Astrocyte of the spinal cord (primary cell): ENCODE measurements at regions not wholly inside any gene's neighbourhood (a gene's known extent, or its start where the extent isn't known, plus 50 kb on each side); places are given as distances from the start of the nearest gene placed in this dataset.

ENCODE experiments used
- DNase-seq: peaks from one replicate; pipeline ENCODE4 v3.0.0; 2011; ENCODE audit warnings: low read depth, low spot score
- H3K4me3 ChIP-seq: 2 replicates; pipeline ENCODE4 v1.5.1; 2011; ENCODE audit warnings: low read depth, mild to moderate bottlenecking, low read length, moderate library complexity
- CTCF ChIP-seq: IDR thresholded peaks from 2 replicates; pipeline ENCODE4 v1.5.1; 2012; ENCODE audit warnings: low read depth, mild to moderate bottlenecking, low read length, inconsistent platforms
- in situ Hi-C: cut with HindIII; loops from 2 replicates; pipeline ENCODE4 v1.10.0; 2017; ENCODE audit warnings: low sequenced_read_pairs

- no peak for DNase-seq
- in situ Hi-C loops: no loop called here
- no peak for TF ChIP-seq CTCF
- no peak overlapping the region for H3K4me3 ChIP-seq
Measured at GRCh38 chr16:9689597-9689996, 492.6 kb downstream of the GRIN2A start.

GRCh38 chr16:9695152-9695551 is 487.1 kb downstream of the GRIN2A start:
- in situ Hi-C loops: no loop called here
- DNase-seq: no peak
- H3K4me3 ChIP-seq: no peak overlapping the region
- no peak for TF ChIP-seq CTCF
